ENCODE measurements at regions not wholly inside any gene's neighbourhood (a gene's known extent, or its start where the extent isn't known, plus 50 kb on each side); places are given as distances from the start of the nearest gene placed in this dataset.
"Not testable (repeated sequence)": the region's sequence is repeated elsewhere in the genome, so short reads cannot be mapped to it uniquely, and the experiment has no call there.

GRCh38 chr1:25118546-25118945, 113.8 kb downstream of the SYF2 start:
- H3K9me3 ChIP-seq = no peaks in the 10 kb centered on the region
- DNase-seq (ENCODE audit: extremely low spot score in 2 of 2) = no peak
- H3K27me3 ChIP-seq = no peaks in the 10 kb centered on the region
- intact Hi-C loops (cut with DNase I) = no loop called here
- no peaks in the 10 kb centered on the region for H3K4me1 ChIP-seq
- H3K4me3 ChIP-seq = no peak overlapping the region
- no peak for TF ChIP-seq POLR2A (IDR thresholded peaks at IDR 0.05)
- no peaks in the 10 kb centered on the region for H3K36me3 ChIP-seq
- no peak overlapping the region for H3K27ac ChIP-seq

GRCh38 chr1:25117233-25117823, 115.0 kb downstream of the SYF2 start:
- H3K9me3 ChIP-seq = no peaks in the 10 kb centered on the region
- H3K27me3 ChIP-seq = no peaks in the 10 kb centered on the region
- H3K27ac ChIP-seq = no peak overlapping the region
- intact Hi-C loops (cut with DNase I) = no loop called here
- H3K36me3 ChIP-seq = no peaks in the 10 kb centered on the region
- TF ChIP-seq CTCF (IDR thresholded peaks at IDR 0.05) = no peak
- no peak for TF ChIP-seq POLR2AphosphoS5 (IDR thresholded peaks at IDR 0.05; ENCODE audit: insufficient read depth in 1 of 2, low read depth in 1 of 2)
- no peak for TF ChIP-seq POLR2A (IDR thresholded peaks at IDR 0.05)
- H3K4me1 ChIP-seq = no peaks in the 10 kb centered on the region
- DNase-seq (ENCODE audit: extremely low spot score in 2 of 2) = no peak
- H3K4me3 ChIP-seq = no peak overlapping the region

DNA sequence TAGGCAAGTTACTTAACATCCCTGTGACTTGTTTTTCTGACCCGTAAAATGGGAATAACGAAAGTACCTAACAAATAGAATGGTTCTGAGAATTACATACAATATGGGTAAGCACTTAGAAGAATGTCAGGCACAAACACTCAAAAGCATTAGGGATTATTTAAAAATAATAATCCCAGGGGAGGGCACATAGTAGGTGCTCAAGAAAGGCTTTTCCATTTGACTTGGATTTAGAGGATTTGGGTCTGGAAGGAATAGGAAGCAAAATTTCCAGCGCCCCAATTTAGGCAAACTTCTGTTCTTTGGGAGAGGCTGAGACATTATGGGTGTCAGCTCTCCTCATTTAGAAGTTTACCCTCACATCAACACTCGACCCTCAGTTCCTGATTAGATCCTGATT, 115.5 kb downstream of the SYF2 start:
- Histone ChIP-seq H3K4me1 (no peaks in the 10 kb centered on the region), H3K27ac (no peak overlapping the region), H3K9me3 (no peaks in the 10 kb centered on the region), H3K27me3 (no peaks in the 10 kb centered on the region), H3K36me3 (no peaks in the 10 kb centered on the region), H3K4me3 (no peak overlapping the region)
- TF ChIP-seq POLR2AphosphoS5 (IDR thresholded peaks at IDR 0.05; ENCODE audit: insufficient read depth in 1 of 2, low read depth in 1 of 2) (no peak), POLR2A (IDR thresholded peaks at IDR 0.05) (no peak), CTCF (IDR thresholded peaks at IDR 0.05) (no peak)
- DNase-seq (ENCODE audit: extremely low spot score in 2 of 2) = no peak
- intact Hi-C loops (cut with DNase I) = no loop called here

DNA sequence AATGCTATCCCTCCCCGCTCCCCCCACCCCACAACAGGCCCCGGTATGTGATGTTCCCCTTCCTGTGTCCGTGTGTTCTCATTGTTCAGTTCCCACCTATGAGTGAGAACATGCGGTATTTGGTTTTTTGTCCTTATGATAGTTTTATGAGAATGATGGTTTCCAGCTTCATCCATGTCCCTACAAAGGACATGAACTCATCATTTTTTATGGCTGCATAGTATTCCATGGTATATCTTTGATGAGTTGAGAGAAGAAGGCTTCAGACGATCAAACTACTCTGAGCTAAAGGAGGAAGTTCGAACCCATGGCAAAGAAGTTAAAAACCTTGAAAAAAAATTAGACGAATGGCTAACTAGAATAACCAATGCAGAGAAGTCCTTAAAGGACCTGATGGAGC, 116.2 kb downstream of the SYF2 start:
- H3K36me3 ChIP-seq; H3K4me1 ChIP-seq; H3K27ac ChIP-seq; intact Hi-C loops (cut with DNase I); DNase-seq (ENCODE audit: extremely low spot score in 2 of 2); H3K4me3 ChIP-seq; H3K27me3 ChIP-seq; H3K9me3 ChIP-seq: not testable (repeated sequence)

GRCh38 chr1:25113731-25114130, 118.6 kb downstream of the SYF2 start:
- intact Hi-C loops (cut with DNase I) = no loop called here
- no peak overlapping the region for H3K4me3 ChIP-seq
- no peaks in the 10 kb centered on the region for H3K9me3 ChIP-seq
- TF ChIP-seq POLR2A (IDR thresholded peaks at IDR 0.05) = no peak
- TF ChIP-seq CTCF (IDR thresholded peaks at IDR 0.05) = no peak
- H3K4me1 ChIP-seq = no peaks in the 10 kb centered on the region
- no peak for DNase-seq (ENCODE audit: extremely low spot score in 2 of 2)
- no peaks in the 10 kb centered on the region for H3K36me3 ChIP-seq
- no peaks in the 10 kb centered on the region for H3K27me3 ChIP-seq
- H3K27ac ChIP-seq = no peak overlapping the region

DNA sequence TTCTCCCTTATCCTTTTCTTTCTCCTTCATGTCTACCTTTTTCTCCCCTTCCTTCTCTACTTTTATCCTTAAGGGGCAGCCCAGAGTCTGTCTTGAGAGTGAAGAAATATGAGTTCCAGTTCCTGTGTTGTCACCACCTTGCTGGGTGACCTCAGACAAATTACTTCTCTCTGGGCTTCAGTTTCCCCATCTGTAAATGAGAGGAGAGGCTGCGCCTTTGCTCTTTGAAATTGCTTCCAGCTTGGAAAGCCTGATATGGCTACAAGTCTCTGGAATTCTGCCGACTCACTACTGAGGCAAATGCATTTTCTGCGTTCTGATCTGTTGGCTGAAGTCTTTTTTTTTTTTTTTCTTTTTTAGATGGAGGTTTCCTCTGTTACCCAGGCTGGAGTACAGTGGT, 119.2 kb downstream of the SYF2 start:
- Histone ChIP-seq H3K9me3 (no peaks in the 10 kb centered on the region), H3K4me3 (no peak overlapping the region), H3K27ac (no peak overlapping the region), H3K4me1 (no peaks in the 10 kb centered on the region), H3K27me3 (no peaks in the 10 kb centered on the region), H3K36me3 (no peaks in the 10 kb centered on the region)
- intact Hi-C loops (cut with DNase I) = no loop called here
- no peak for DNase-seq (ENCODE audit: extremely low spot score in 2 of 2)
- TF ChIP-seq POLR2AphosphoS5 (IDR thresholded peaks at IDR 0.05; ENCODE audit: insufficient read depth in 1 of 2, low read depth in 1 of 2) (no peak), CTCF (IDR thresholded peaks at IDR 0.05) (no peak), POLR2A (IDR thresholded peaks at IDR 0.05) (no peak)
